ENCODE measurements at regions not wholly inside any gene's neighbourhood (a gene's known extent, or its start where the extent isn't known, plus 50 kb on each side); places are given as distances from the start of the nearest gene placed in this dataset.
"Not testable (repeated sequence)": the region's sequence is repeated elsewhere in the genome, so short reads cannot be mapped to it uniquely, and the experiment has no call there.

- H3K27ac ChIP-seq = not testable (repeated sequence)
Observed at GRCh38 chr6:26859067-26859770, 199.7 kb upstream of the ZNF322 start.

- H3K27ac ChIP-seq = not testable (repeated sequence)
Observed at GRCh38 chr6:26859771-26860163, 200.2 kb upstream of the ZNF322 start.

- H3K27ac ChIP-seq = not testable (repeated sequence)
Observed at GRCh38 chr6:26861913-26862312, 202.4 kb upstream of the ZNF322 start.

GRCh38 chr6:26863641-26864040, 204.1 kb upstream of the ZNF322 start:
- not testable (repeated sequence) for H3K27ac ChIP-seq

- H3K27ac ChIP-seq = not testable (repeated sequence)
Observed at GRCh38 chr6:26898785-26899184, 239.2 kb upstream of the ZNF322 start.

GRCh38 chr6:26924206-26924605, 264.7 kb upstream of the ZNF322 start:
- not testable (repeated sequence) for H3K27ac ChIP-seq

- H3K27ac ChIP-seq = not testable (repeated sequence)
Observed at GRCh38 chr6:26928190-26928589, 268.6 kb upstream of the ZNF322 start.

GRCh38 chr6:26937258-26937657, 277.7 kb upstream of the ZNF322 start:
- H3K27ac ChIP-seq = not testable (repeated sequence)

- H3K27ac ChIP-seq = not testable (repeated sequence)
Observed at GRCh38 chr6:26951211-26951610, 291.7 kb upstream of the ZNF322 start.

GRCh38 chr6:26956078-26956600, 291.4 kb upstream of the PRSS16 start:
- peak overlapping the region; percentile 92 for H3K27ac ChIP-seq

- H3K27ac ChIP-seq = peak overlapping the region; percentile 92
- TF ChIP-seq CTCF (conservative IDR thresholded peaks at IDR 0.05) = peak; percentile 75
- peak; percentile 32; the same call in 1 of the 2 replicates for TF ChIP-seq ZFX (IDR thresholded peaks at IDR 0.05)
Observed at GRCh38 chr6:26956601-26957184, 290.8 kb upstream of the PRSS16 start.

GRCh38 chr6:26957399-26958127, 289.9 kb upstream of the PRSS16 start:
- peak overlapping the region; percentile 92 for H3K27ac ChIP-seq

GRCh38 chr6:26961236-26961635, 286.3 kb upstream of the PRSS16 start:
- not testable (repeated sequence) for H3K27ac ChIP-seq

GRCh38 chr6:27002447-27002846, 245.1 kb upstream of the PRSS16 start:
- no peak overlapping the region for H3K27ac ChIP-seq
- TF ChIP-seq CTCF (conservative IDR thresholded peaks at IDR 0.05) = no peak

All from C4-2B (cell line).